ENCODE measurements at regions not wholly inside any gene's neighbourhood (a gene's known extent, or its start where the extent isn't known, plus 50 kb on each side); places are given as distances from the start of the nearest gene placed in this dataset.

DNA sequence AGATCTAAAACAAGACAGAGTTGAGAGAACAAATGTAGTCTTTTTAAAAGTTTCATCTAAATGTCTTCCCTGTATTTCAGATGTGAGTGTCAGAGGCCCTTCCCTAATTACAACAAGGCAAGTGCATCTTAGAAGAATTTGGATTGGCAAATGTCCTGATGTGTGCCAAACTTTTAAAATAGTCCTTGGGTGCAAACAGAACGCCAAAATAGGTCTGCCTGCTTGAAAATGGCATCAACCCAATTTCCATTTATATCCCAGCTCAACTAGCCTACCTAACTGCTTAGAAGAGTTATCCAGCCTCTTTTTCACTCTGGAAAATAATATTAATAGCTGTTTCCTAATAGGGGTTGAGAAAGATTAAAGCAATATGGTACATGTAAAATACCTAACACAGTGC is 311.8 kb upstream of the ARRDC4 start:
- Mint-ChIP-seq H3K9me3 (peaks cover 0 to 18% (median 4%) of the 10 kb centered on the region in 6 donors), H3K27ac (no peak overlapping the region), H3K36me3 (no peaks in the 10 kb centered on the region), H3K27me3 (ENCODE audit: low read depth in 3 of 3) (peaks cover 2 to 6% (median 4%) of the 10 kb centered on the region in 3 donors), H3K4me3 (no peak overlapping the region), H3K4me1 (no peaks in the 10 kb centered on the region)
- no peak for DNase-seq

DNA sequence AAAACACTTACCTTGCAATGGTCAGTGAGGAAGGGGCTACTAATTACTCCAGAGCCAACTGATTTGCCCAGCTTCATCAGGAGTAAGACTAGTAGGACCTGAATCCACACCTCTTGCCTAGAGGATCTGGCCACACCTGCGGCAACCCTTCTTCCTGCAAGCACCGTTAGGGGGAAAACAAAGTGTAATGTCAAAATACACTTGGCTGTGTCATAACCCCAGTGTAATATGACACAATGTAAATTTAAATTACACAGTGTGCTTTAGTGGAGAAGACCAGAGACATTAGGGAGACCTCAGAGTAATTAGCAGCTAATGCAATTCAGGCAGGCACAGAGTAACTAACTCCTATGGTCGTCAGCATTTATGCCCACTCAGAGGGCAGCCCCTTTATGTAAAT is 308.5 kb upstream of the ARRDC4 start:
- H3K4me1 Mint-ChIP-seq = no peaks in the 10 kb centered on the region
- H3K36me3 Mint-ChIP-seq = no peaks in the 10 kb centered on the region
- H3K27ac Mint-ChIP-seq = no peak overlapping the region
- DNase-seq = no peak
- H3K27me3 Mint-ChIP-seq (ENCODE audit: low read depth in 3 of 3) = peaks cover 2 to 8% (median 3%) of the 10 kb centered on the region in 3 donors
- peaks cover 0 to 14% (median 2%) of the 10 kb centered on the region in 6 donors for H3K9me3 Mint-ChIP-seq
- H3K4me3 Mint-ChIP-seq = no peak overlapping the region

DNA sequence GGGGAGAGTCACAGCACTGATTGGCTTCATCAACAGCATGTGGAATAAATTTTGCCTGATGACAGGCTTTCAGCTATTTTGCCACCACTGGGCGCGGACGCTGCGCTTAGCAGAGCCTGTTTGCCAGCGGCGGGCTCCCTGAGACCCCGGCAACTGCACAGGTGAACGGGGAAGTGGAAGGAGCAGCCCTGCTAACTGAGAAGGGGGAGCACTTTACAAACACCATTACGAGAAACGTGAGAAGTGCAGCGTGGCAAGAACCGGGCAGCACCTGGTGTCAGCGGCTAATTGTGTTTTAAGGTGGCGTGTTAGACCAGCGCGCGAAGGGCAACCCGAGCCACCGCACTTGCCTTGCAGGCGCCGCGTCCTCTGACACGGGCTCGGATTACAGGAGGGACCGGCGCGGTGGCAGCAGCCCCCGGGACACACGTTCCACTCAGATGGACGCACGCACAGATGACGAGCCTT is 307.8 kb upstream of the ARRDC4 start:
- Mint-ChIP-seq H3K9me3 (peaks cover 0 to 14% (median 2%) of the 10 kb centered on the region in 6 donors), H3K4me1 (no peaks in the 10 kb centered on the region), H3K4me3 (no peak overlapping the region), H3K36me3 (no peaks in the 10 kb centered on the region), H3K27ac (no peak overlapping the region), H3K27me3 (ENCODE audit: low read depth in 3 of 3) (peaks cover 2 to 8% (median 3%) of the 10 kb centered on the region in 3 donors)
- DNase-seq = no peak

DNA sequence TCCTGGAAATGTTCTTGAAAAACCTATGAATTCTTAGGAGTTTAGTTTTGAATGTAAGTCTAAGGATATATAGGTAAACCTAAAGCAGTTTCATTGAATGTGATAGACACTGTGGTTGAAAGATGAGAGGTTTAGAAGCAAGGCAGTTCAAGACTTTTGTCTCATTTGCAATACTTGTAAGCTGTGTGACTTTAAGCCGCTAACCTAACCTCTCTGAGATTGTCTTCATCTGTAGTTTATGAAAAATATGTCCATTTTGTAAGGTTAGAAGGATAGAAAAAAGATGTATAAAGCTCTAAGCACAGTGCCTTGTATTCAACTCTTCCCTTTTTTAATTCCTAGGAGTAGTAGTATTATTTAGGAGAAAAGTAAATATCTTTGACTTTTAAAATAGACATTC is 306.6 kb upstream of the ARRDC4 start:
- Mint-ChIP-seq H3K27ac (no peak overlapping the region), H3K27me3 (ENCODE audit: low read depth in 3 of 3) (peaks cover 2 to 8% (median 3%) of the 10 kb centered on the region in 3 donors), H3K4me3 (no peak overlapping the region), H3K4me1 (no peaks in the 10 kb centered on the region), H3K9me3 (peaks cover 0 to 14% (median 2%) of the 10 kb centered on the region in 6 donors), H3K36me3 (no peaks in the 10 kb centered on the region)
- DNase-seq = no peak

DNA sequence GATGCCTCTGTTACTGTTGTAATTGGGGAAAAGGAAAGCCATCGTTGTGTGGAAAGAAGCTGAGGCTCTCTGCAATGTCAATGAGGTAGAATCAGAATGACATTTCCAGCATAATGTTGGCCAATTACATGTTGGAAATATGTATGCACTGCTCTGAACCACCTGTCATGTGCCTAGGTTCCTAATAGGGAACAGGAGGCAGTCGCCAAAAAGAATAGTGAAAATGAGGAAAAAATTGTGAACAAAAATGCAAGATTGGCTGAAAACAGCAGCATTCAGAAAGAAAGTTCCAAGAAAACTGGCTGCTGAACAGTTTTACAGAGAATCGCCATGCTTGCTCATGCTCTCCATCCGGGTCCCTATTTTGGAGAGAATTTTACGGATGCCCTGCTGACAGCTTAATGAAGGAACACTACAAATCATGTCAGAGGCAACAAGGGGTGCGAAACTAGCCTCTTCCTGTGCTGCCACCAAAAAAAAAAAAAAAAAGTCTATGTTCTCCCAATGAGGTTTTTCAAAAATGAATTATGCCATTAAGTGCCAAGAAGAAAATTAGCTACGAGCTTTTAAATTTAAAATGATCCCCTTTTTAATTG is 305.9 kb upstream of the ARRDC4 start:
- H3K4me1 Mint-ChIP-seq = no peaks in the 10 kb centered on the region
- no peaks in the 10 kb centered on the region for H3K36me3 Mint-ChIP-seq
- peaks cover 0 to 12% (median 2%) of the 10 kb centered on the region in 6 donors for H3K9me3 Mint-ChIP-seq
- H3K27ac Mint-ChIP-seq = no peak overlapping the region
- H3K27me3 Mint-ChIP-seq (ENCODE audit: low read depth in 3 of 3) = peaks cover 2 to 8% (median 3%) of the 10 kb centered on the region in 3 donors
- DNase-seq = no peak
- no peak overlapping the region for H3K4me3 Mint-ChIP-seq

DNA sequence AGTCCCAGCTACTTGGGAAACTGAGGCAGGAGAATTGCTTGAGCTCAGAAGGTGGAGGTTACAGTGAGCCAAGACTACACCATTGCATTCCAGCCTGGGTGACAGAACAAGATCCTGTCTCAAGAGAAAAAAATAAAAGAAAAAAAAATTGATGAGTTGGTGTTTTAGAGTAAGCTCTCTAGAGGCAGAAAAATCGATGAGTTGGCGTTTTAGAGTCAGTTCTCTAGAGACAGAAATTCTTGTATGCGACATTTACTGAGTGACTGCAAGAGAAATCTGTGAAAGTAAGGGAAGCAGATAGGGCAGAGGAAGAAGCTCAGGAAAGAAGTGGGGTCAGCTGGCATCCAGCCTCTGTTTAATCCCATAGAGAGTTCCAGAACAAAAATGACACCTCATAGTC is 298.7 kb upstream of the ARRDC4 start:
- Mint-ChIP-seq H3K27ac (no peak overlapping the region), H3K4me1 (no peaks in the 10 kb centered on the region), H3K9me3 (peaks cover 0 to 10% (median 3%) of the 10 kb centered on the region in 6 donors), H3K36me3 (no peaks in the 10 kb centered on the region), H3K4me3 (no peak overlapping the region), H3K27me3 (ENCODE audit: low read depth in 3 of 3) (no peaks in the 10 kb centered on the region)
- DNase-seq = no peak

DNA sequence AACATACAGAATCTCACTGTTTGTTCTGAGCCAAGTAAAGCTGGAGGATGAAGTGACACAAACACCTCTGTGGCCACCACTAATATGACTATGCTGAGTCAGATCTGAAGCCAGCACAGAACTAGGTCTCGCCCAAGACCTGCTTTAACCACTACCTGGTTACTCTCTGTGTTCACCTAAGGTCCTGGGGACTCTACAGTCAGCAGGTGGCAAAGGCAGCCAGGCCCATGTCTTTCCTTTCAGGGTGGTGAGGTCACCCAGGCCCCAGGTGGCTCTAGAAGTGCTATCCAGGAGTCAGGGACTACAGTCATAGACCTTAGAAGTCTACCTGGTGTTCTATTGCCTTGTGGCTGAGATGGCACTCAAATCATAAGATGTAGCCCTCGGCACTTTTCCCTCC is 287.9 kb upstream of the ARRDC4 start:
- Mint-ChIP-seq H3K27me3 (ENCODE audit: low read depth in 3 of 3) (peaks cover 0 to 3% (median 0%) of the 10 kb centered on the region in 3 donors), H3K4me1 (no peaks in the 10 kb centered on the region), H3K4me3 (no peak overlapping the region), H3K36me3 (no peaks in the 10 kb centered on the region), H3K9me3 (peaks cover 0 to 15% (median 2%) of the 10 kb centered on the region in 6 donors), H3K27ac (no peak overlapping the region)
- DNase-seq = no peak

DNA sequence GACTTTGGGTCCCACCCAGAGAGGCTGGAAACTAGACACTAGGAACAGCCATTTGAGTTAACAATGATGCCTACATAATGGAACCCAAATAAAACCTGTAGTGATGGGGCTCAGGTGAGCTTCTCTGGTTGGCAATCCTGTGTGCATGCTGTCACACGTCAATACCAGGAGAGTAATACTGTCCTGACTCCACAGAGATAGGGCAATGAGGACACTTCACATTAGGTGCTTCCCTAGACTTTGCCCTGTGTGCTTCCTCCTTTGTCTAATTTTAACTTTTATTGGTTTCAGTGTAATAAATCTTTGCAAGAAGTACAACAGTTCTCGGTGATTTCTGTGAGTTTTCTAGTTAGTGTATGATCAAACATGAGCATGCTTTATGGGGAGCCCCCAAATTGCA is 281.8 kb upstream of the ARRDC4 start:
- H3K27me3 Mint-ChIP-seq (ENCODE audit: low read depth in 3 of 3) = peaks cover 0 to 2% (median 2%) of the 10 kb centered on the region in 3 donors
- no peak overlapping the region for H3K27ac Mint-ChIP-seq
- no peak for DNase-seq
- no peak overlapping the region for H3K4me3 Mint-ChIP-seq
- no peaks in the 10 kb centered on the region for H3K36me3 Mint-ChIP-seq
- H3K4me1 Mint-ChIP-seq = no peaks in the 10 kb centered on the region
- H3K9me3 Mint-ChIP-seq = peaks cover 0 to 9% (median 2%) of the 10 kb centered on the region in 6 donors

DNA sequence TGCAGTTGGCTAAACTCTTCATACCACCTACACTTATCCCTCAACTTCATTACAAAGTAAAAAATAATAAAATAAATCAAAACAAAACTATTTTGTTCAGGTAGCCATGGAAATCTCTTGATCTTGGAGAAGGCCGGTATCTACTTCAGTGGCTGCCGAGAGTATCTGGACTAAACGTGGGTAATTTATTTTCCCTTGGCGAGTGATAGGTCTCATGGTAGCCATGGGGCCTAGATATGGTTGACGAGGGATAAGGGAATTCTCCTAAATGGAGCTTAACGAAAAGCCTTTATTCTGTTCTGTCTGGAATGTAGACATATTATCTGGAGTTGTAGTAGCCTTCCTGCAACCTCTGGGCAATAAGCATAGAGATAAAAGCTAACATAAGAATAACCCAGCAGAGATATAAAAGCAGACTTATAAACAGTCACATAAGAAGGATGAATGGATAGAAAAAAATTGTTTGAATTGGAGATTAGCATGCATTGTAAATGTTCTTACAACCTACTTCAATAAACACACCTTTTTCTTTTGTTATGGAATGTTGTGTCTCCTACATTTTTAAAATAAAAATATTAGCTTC is 281.3 kb upstream of the ARRDC4 start:
- Mint-ChIP-seq H3K9me3 (peaks cover 0 to 5% (median 2%) of the 10 kb centered on the region in 6 donors), H3K27me3 (ENCODE audit: low read depth in 3 of 3) (peaks cover 0 to 2% (median 2%) of the 10 kb centered on the region in 3 donors), H3K4me3 (no peak overlapping the region), H3K4me1 (no peaks in the 10 kb centered on the region), H3K36me3 (no peaks in the 10 kb centered on the region), H3K27ac (no peak overlapping the region)
- DNase-seq = no peak

DNA sequence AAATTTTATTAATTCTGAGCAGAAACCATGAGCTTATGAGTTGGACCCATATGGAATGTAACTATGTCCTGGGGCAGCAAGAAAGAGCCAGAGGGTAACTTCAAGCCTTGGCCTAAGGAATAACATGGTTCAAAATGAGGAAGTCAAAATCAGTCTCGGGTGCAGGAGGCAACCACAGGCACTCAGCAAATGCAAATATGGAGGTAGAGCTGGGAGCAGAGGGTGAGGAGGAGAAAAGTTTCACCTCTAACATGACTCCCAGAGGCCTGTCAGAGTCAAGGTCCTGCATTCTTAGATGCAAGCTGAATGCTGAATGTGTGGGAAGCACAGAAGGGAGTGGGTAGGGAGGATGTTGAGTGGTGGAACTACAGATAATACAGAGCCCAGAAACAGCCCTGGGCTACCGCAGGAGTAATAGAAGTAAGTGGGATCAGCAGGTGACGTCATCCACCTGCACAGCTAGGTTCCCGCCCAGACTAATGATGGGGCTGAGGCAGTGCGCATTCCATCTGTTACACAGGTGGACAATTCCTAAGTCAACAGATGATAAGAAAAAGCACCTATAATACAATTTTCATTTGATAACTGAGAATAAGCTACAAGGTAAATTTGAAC is 279.8 kb upstream of the ARRDC4 start:
- H3K36me3 Mint-ChIP-seq = no peaks in the 10 kb centered on the region
- H3K4me3 Mint-ChIP-seq = no peak overlapping the region
- H3K27ac Mint-ChIP-seq = no peak overlapping the region
- H3K9me3 Mint-ChIP-seq = peaks cover 0 to 5% (median 0%) of the 10 kb centered on the region in 6 donors
- no peak for DNase-seq
- H3K27me3 Mint-ChIP-seq (ENCODE audit: low read depth in 3 of 3) = peaks cover 0 to 2% (median 2%) of the 10 kb centered on the region in 3 donors
- H3K4me1 Mint-ChIP-seq = no peaks in the 10 kb centered on the region

DNA sequence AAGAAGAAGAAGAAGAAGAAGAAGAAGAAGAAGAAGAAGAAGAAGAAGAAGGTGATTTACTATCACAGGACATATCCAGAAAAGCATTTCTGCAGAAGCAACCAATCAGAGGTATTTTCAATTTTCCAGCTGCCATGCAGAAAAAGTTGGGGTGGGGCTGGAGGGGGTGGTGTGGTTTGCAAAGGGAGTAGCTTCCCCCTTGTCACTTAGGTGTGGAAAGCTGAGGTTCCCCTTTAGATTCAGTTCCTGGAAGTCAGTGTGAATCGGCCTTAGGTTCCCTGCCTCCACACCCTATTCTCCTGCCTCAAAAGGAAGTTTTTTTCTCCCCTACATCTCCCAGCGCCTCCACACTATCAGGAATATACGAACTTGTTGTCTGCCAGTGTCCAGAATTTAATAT is 276.7 kb upstream of the ARRDC4 start:
- peaks cover 0 to 3% (median 0%) of the 10 kb centered on the region in 6 donors for H3K9me3 Mint-ChIP-seq
- no peak overlapping the region for H3K4me3 Mint-ChIP-seq
- H3K36me3 Mint-ChIP-seq = no peaks in the 10 kb centered on the region
- DNase-seq = no peak
- H3K4me1 Mint-ChIP-seq = no peaks in the 10 kb centered on the region
- H3K27ac Mint-ChIP-seq = no peak overlapping the region
- peaks cover 0 to 2% (median 2%) of the 10 kb centered on the region in 3 donors for H3K27me3 Mint-ChIP-seq (ENCODE audit: low read depth in 3 of 3)

DNA sequence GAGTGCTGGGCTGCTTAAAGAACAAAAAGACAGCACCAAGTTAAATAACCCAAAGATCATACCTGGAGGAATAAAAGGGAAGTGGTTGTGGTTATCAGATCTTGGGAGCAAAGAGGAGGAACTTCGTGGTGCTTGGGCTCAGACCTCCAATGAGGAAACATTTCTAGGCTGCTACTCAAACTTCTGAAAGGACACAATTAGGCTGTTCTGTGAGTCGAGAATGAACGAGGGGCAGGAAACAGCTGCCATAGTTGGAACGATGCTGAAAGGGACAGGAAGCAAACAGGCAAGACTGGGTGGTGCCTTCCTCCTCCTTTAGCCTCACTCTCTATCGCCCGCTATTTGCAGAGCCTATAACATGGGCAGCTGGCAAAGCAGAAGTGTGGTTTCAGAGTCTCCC is 276.3 kb upstream of the ARRDC4 start:
- no peak overlapping the region for H3K27ac Mint-ChIP-seq

DNA sequence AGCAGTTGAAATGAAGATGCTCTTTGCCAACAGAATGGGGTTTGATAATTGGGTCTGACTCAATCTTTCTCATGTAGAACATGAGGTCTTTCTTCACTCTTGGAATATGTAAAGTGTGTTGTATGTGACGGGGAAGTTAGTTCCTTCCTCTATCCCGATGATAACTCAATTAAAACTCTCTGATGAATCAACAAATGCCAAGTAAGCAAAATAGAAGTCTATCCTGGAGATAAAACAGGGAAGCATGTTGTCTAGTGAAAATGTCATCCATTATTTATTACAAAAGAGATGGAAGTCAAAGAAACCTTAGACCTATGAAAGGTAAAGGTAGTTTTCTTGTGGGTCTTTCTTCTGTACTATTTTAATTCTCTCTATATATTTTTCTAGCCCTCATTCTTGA is 274.2 kb upstream of the ARRDC4 start:
- H3K27me3 Mint-ChIP-seq (ENCODE audit: low read depth in 3 of 3) = peaks cover 0 to 2% (median 0%) of the 10 kb centered on the region in 3 donors

More for the DNA sequence above, 276.3 kb upstream of the ARRDC4 start:
- peaks cover 0 to 2% (median 2%) of the 10 kb centered on the region in 3 donors for H3K27me3 Mint-ChIP-seq (ENCODE audit: low read depth in 3 of 3)
- H3K4me3 Mint-ChIP-seq = no peak overlapping the region
- DNase-seq = no peak
- no peaks in the 10 kb centered on the region for H3K4me1 Mint-ChIP-seq
- no peaks in the 10 kb centered on the region for H3K36me3 Mint-ChIP-seq
- H3K9me3 Mint-ChIP-seq = peaks cover 0 to 3% (median 0%) of the 10 kb centered on the region in 6 donors

DNA sequence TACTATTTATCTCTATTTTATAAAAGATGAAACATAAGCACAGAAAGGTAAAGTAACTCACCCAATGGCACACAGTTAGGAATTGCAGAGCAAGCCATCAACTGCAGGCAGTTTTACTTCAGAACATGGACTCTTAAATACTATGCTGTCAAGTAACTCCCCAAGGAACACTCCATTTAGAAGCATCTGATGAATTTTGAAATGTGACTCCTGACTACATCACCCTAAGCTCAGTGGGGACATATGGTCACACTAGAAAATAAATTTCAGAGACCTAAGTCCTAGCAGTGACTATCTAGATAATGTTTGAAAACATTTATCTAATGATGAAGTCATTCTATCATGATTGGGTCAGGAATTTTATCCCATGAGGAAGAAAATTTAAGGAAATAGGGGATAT is 272.8 kb upstream of the ARRDC4 start:
- no peak overlapping the region for H3K27ac Mint-ChIP-seq
- H3K9me3 Mint-ChIP-seq = peaks cover 0 to 6% (median 0%) of the 10 kb centered on the region in 6 donors
- H3K27me3 Mint-ChIP-seq (ENCODE audit: low read depth in 3 of 3) = no peaks in the 10 kb centered on the region
- H3K4me3 Mint-ChIP-seq = no peak overlapping the region
- H3K4me1 Mint-ChIP-seq = no peaks in the 10 kb centered on the region
- no peak for DNase-seq
- no peaks in the 10 kb centered on the region for H3K36me3 Mint-ChIP-seq

More for the DNA sequence above, 274.2 kb upstream of the ARRDC4 start:
- H3K36me3 Mint-ChIP-seq = no peaks in the 10 kb centered on the region
- H3K4me1 Mint-ChIP-seq = no peaks in the 10 kb centered on the region
- peaks cover 0 to 6% (median 0%) of the 10 kb centered on the region in 6 donors for H3K9me3 Mint-ChIP-seq
- no peak overlapping the region for H3K27ac Mint-ChIP-seq
- H3K4me3 Mint-ChIP-seq = no peak overlapping the region
- no peak for DNase-seq

All from immature natural killer cell (primary cell).